ENCODE measurements at regions not wholly inside any gene's neighbourhood (a gene's known extent, or its start where the extent isn't known, plus 50 kb on each side); places are given as distances from the start of the nearest gene placed in this dataset.

DNA sequence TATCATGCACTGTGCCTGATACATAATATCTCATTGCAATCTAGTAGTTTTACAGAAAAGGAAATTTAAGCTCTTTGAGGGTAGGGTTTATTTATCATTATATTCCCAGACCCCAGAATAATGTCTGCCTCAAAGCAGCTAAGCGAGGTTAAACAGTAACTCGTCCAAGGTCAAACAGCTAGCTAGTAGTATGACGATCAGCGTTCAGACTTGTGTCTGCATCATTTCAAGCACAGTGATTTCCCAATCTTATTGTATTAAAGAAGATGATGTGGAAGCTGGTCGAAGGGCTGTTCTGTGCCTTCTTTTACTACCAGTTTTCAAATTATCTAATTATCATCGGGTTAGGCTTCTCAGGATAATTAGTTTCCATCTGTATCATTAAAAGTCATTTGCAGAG, 55.1 kb upstream of the NFIB start:
- intact Hi-C loops (cut with micrococcal nuclease; ENCODE audit: unreplicated experiment) = no loop called here
- ChIA-PET POLR2A (ENCODE audit: low non-redundant PET) (no interaction called here), CTCF (no interaction called here)
- H3K9me3 ChIP-seq (ENCODE audit: low read depth, low read length, poor library complexity, severe bottlenecking) = no peaks in the 10 kb centered on the region
- DNase-seq (ENCODE audit: low spot score) = no peak
- H3K27me3 ChIP-seq (replicated peaks; ENCODE audit: insufficient read depth, low read depth, low read length, poor library complexity) = no peaks in the 10 kb centered on the region
- TF ChIP-seq, protein P1, sequence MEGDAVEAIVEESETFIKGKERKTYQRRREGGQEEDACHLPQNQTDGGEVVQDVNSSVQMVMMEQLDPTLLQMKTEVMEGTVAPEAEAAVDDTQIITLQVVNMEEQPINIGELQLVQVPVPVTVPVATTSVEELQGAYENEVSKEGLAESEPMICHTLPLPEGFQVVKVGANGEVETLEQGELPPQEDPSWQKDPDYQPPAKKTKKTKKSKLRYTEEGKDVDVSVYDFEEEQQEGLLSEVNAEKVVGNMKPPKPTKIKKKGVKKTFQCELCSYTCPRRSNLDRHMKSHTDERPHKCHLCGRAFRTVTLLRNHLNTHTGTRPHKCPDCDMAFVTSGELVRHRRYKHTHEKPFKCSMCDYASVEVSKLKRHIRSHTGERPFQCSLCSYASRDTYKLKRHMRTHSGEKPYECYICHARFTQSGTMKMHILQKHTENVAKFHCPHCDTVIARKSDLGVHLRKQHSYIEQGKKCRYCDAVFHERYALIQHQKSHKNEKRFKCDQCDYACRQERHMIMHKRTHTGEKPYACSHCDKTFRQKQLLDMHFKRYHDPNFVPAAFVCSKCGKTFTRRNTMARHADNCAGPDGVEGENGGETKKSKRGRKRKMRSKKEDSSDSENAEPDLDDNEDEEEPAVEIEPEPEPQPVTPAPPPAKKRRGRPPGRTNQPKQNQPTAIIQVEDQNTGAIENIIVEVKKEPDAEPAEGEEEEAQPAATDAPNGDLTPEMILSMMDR (conservative IDR thresholded peaks at IDR 0.05; ENCODE audit: low read depth, low read length) = no peak
- H3K4me3 ChIP-seq (ENCODE audit: low read depth, low read length, poor library complexity, severe bottlenecking) = no peak overlapping the region
- H3K4me1 ChIP-seq (ENCODE audit: insufficient read depth, low read length, poor library complexity, severe bottlenecking) = peaks cover 17% of the 10 kb centered on the region
- no TSS peak for BruUV-seq (replicated peaks)
- no peaks in the 10 kb centered on the region for H3K36me3 ChIP-seq (ENCODE audit: insufficient read depth, low read length, poor library complexity, severe bottlenecking)
- H3K27ac ChIP-seq (ENCODE audit: low read depth, low read length, poor library complexity, severe bottlenecking) = no peak overlapping the region

DNA sequence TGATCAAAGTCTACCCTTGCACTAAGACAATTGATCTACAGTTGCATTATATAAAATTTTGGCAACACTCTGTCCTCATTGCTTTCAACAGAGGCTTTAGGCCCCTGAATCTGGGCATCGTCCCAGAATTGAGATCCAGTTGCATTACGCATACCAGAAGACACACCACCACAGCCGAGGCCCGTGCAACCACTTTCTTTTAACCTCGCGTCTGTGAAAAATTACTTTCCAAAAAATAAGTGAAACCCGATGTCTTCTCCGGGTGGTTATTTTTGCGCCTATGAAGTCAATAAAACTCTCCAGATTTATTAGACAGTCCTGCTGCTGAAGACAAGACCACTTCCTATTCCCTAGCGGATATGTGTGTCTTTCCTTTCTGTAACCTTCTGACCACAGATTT, 52.1 kb upstream of the NFIB start:
- H3K4me3 ChIP-seq (ENCODE audit: low read depth, low read length, poor library complexity, severe bottlenecking) = no peak overlapping the region
- ChIA-PET CTCF (no interaction called here), POLR2A (ENCODE audit: low non-redundant PET) (no interaction called here)
- no peaks in the 10 kb centered on the region for H3K9me3 ChIP-seq (ENCODE audit: low read depth, low read length, poor library complexity, severe bottlenecking)
- no peaks in the 10 kb centered on the region for H3K27me3 ChIP-seq (replicated peaks; ENCODE audit: insufficient read depth, low read depth, low read length, poor library complexity)
- no peak overlapping the region for H3K27ac ChIP-seq (ENCODE audit: low read depth, low read length, poor library complexity, severe bottlenecking)
- no TSS peak for BruUV-seq (replicated peaks)
- peaks cover 6% of the 10 kb centered on the region for H3K4me1 ChIP-seq (ENCODE audit: insufficient read depth, low read length, poor library complexity, severe bottlenecking)
- no peak for DNase-seq (ENCODE audit: low spot score)
- no peaks in the 10 kb centered on the region for H3K36me3 ChIP-seq (ENCODE audit: insufficient read depth, low read length, poor library complexity, severe bottlenecking)
- intact Hi-C loops (cut with micrococcal nuclease; ENCODE audit: unreplicated experiment) = no loop called here
- TF ChIP-seq, protein P1 (conservative IDR thresholded peaks at IDR 0.05; ENCODE audit: low read depth, low read length) = no peak
- no peak for TF ChIP-seq EZH2 (IDR thresholded peaks at IDR 0.05; ENCODE audit: borderline replicate concordance, low read depth, low read length, poor library complexity, severe bottlenecking)

DNA sequence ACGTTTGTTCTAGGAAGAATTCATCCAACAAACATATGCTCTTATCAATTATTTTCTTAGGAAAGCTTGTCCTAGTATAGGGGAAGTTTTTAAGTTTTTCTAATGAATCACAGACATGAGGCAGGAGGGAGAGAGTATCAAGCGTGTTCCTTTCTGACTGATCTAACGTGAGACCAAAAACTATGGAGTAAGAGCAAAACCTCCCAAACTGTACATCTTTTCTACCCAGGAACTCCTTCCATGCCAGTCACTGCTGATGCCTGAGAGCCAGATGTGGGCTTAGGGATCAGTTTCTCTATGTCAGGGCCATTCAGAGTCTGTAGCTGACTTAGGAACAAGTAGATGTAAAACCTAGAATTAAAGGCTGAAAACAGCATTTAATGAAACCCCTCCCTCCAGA, 51.7 kb upstream of the NFIB start:
- DNase-seq (ENCODE audit: low spot score) = no peak
- Histone ChIP-seq H3K27ac (ENCODE audit: low read depth, low read length, poor library complexity, severe bottlenecking) (no peak overlapping the region), H3K27me3 (replicated peaks; ENCODE audit: insufficient read depth, low read depth, low read length, poor library complexity) (no peaks in the 10 kb centered on the region), H3K4me1 (ENCODE audit: insufficient read depth, low read length, poor library complexity, severe bottlenecking) (peaks cover 7% of the 10 kb centered on the region), H3K4me3 (ENCODE audit: low read depth, low read length, poor library complexity, severe bottlenecking) (no peak overlapping the region), H3K9me3 (ENCODE audit: low read depth, low read length, poor library complexity, severe bottlenecking) (no peaks in the 10 kb centered on the region), H3K36me3 (ENCODE audit: insufficient read depth, low read length, poor library complexity, severe bottlenecking) (no peaks in the 10 kb centered on the region)
- ChIA-PET POLR2A (ENCODE audit: low non-redundant PET) (no interaction called here), CTCF (no interaction called here)
- BruUV-seq (replicated peaks) = no TSS peak
- intact Hi-C loops (cut with micrococcal nuclease; ENCODE audit: unreplicated experiment) = no loop called here
- TF ChIP-seq, protein P1 (conservative IDR thresholded peaks at IDR 0.05; ENCODE audit: low read depth, low read length) = no peak
- TF ChIP-seq EZH2 (IDR thresholded peaks at IDR 0.05; ENCODE audit: borderline replicate concordance, low read depth, low read length, poor library complexity, severe bottlenecking) = no peak
